PC-9 (cell line): ENCODE measurements at regions not wholly inside any gene's neighbourhood (a gene's known extent, or its start where the extent isn't known, plus 50 kb on each side); places are given as distances from the start of the nearest gene placed in this dataset.
"Not testable (repeated sequence)": the region's sequence is repeated elsewhere in the genome, so short reads cannot be mapped to it uniquely, and the experiment has no call there.

Experiments
- BruUV-seq: library from RNA; stranded (reverse); fragments of 400-500 nt; replicated peaks from 2 replicates; lab custom pipeline; 2021; lab: Mats Ljungman, UMichigan
- CTCF ChIA-PET: fragments of 300-600 bp; sonication (Branson Sonifier 250); formaldehyde crosslinking; loops from one replicate; lab custom pipeline; 2022; ENCODE audit warnings: antibody characterized with exemption; lab: Charles Lee
- POLR2A ChIA-PET: fragments of 300-600 bp; sonication (Branson Sonifier 250); formaldehyde crosslinking; loops from one replicate; lab custom pipeline; 2022; ENCODE audit warnings: antibody characterized with exemption; ENCODE audit not compliant: unreplicated experiment; lab: Charles Lee
- DNase-seq, 2 experiments: peaks; one replicate each; pipeline versions ENCODE4 v3.0.0 to v3.0.0-alpha.2; 2015 to 2022; ENCODE audit warnings: mixed read lengths in 1 of 2
- H2AFZ ChIP-seq: fragments of 200-600 bp; sonication (generic); 2 replicates; pipeline ENCODE4 v1.8.1; 2017; ENCODE audit warnings: antibody characterized with exemption
- H3F3A ChIP-seq: fragments of 200-600 bp; sonication (generic); 2 replicates; pipeline ENCODE4 v1.8.1; 2017; ENCODE audit warnings: antibody characterized with exemption, mild to moderate bottlenecking, low read depth; ENCODE audit not compliant: insufficient read depth
- H3K27ac ChIP-seq: fragments of 200-600 bp; sonication (generic); 2 replicates; pipeline ENCODE4 v1.6.1; 2016; ENCODE audit warnings: mixed run types
- H3K27me3 ChIP-seq: fragments of 200-600 bp; sonication (generic); 2 replicates; pipeline ENCODE4 v1.6.1; 2016; ENCODE audit warnings: low read depth, mixed run types; ENCODE audit not compliant: insufficient read depth
- H3K36me3 ChIP-seq: fragments of 200-600 bp; sonication (generic); 2 replicates; pipeline ENCODE4 v1.6.1; 2016; ENCODE audit warnings: low read depth, mixed run types
- H3K4me1 ChIP-seq: fragments of 200-600 bp; sonication (generic); replicated peaks from 2 replicates; pipeline ENCODE4 v1.6.1; 2016; ENCODE audit warnings: mixed run types; ENCODE audit not compliant: insufficient read depth
- H3K4me2 ChIP-seq: fragments of 200-600 bp; sonication (generic); 2 replicates; pipeline ENCODE4 v1.6.1; 2017; ENCODE audit warnings: mixed run types
- H3K4me3 ChIP-seq: fragments of 200-600 bp; sonication (generic); 2 replicates; pipeline ENCODE4 v1.6.1; 2016; ENCODE audit warnings: mixed run types
- H3K79me2 ChIP-seq: fragments of 200-600 bp; sonication (generic); 2 replicates; pipeline ENCODE4 v1.6.1; 2017; ENCODE audit warnings: low read depth, mixed run types
- H3K9me2 ChIP-seq: fragments of 200-600 bp; sonication (generic); 2 replicates; pipeline ENCODE4 v1.8.1; 2017; ENCODE audit warnings: mild to moderate bottlenecking; ENCODE audit not compliant: insufficient read depth
- H3K9me3 ChIP-seq: fragments of 200-600 bp; sonication (generic); 2 replicates; pipeline ENCODE4 v1.8.1; 2016; ENCODE audit warnings: low read depth; ENCODE audit not compliant: insufficient read depth
- H4K20me1 ChIP-seq: fragments of 200-600 bp; sonication (generic); 2 replicates; pipeline ENCODE4 v1.8.1; 2017; ENCODE audit not compliant: insufficient read depth
- CTCF ChIP-seq: fragments of 200-600 bp; sonication (generic); conservative IDR thresholded peaks from 2 replicates; pipeline ENCODE4 v1.6.1; 2017; ENCODE audit warnings: mixed run types, antibody characterized with exemption, mild to moderate bottlenecking, moderate library complexity
- EZH2 ChIP-seq: fragments of 200-600 bp; sonication (generic); IDR thresholded peaks from 2 replicates; pipeline ENCODE4 v1.8.0; 2017; ENCODE audit warnings: antibody characterized with exemption, low read depth
- intact Hi-C: fragments of 100-400 bp; cut with micrococcal nuclease; formaldehyde crosslinking; loops from one replicate; pipeline ENCODE4 v1.10.0; 2022; ENCODE audit not compliant: unreplicated experiment

- Histone ChIP-seq H4K20me1 (no peaks in the 10 kb centered on the region), H3K9me2 (no peaks in the 10 kb centered on the region), H3K36me3 (no peaks in the 10 kb centered on the region), H2AFZ (no peak overlapping the region), H3K27ac (no peak overlapping the region), H3K27me3 (peaks cover 8% of the 10 kb centered on the region), H3K9me3 (no peaks in the 10 kb centered on the region), H3K4me2 (no peak overlapping the region), H3K4me1 (no peaks in the 10 kb centered on the region), H3K79me2 (no peaks in the 10 kb centered on the region), H3F3A (no peaks in the 10 kb centered on the region), H3K4me3 (no peak overlapping the region)
- ChIA-PET POLR2A (no interaction called here), CTCF (no interaction called here)
- intact Hi-C loops = no loop called here
- no peak for DNase-seq
- BruUV-seq = no TSS peak
- no peak for TF ChIP-seq EZH2
Measured at GRCh38 chr10:121393522-121393921, 204.7 kb downstream of the FGFR2 start.

- H3K4me2 ChIP-seq, DNase-seq, H3K36me3 ChIP-seq, H2AFZ ChIP-seq, H3K27ac ChIP-seq, H3K9me2 ChIP-seq, H3K27me3 ChIP-seq, H3K4me3 ChIP-seq, H3K79me2 ChIP-seq, BruUV-seq, POLR2A ChIA-PET, H3F3A ChIP-seq, H3K4me1 ChIP-seq, H3K9me3 ChIP-seq, CTCF ChIA-PET, H4K20me1 ChIP-seq, intact Hi-C loops: not testable (repeated sequence)
Measured at GRCh38 chr10:121400507-121400906, 197.7 kb downstream of the FGFR2 start.

GRCh38 chr10:121403527-121403926 lies 194.7 kb downstream of the FGFR2 start:
- DNase-seq = no peak
- Histone ChIP-seq H3K4me3 (no peak overlapping the region), H4K20me1 (no peaks in the 10 kb centered on the region), H3K79me2 (no peaks in the 10 kb centered on the region), H3K27ac (no peak overlapping the region), H2AFZ (no peak overlapping the region), H3K9me2 (no peaks in the 10 kb centered on the region), H3K4me1 (no peaks in the 10 kb centered on the region), H3K36me3 (no peaks in the 10 kb centered on the region), H3K9me3 (no peaks in the 10 kb centered on the region), H3K4me2 (no peak overlapping the region), H3K27me3 (no peaks in the 10 kb centered on the region), H3F3A (no peaks in the 10 kb centered on the region)
- POLR2A ChIA-PET = no interaction called here
- no peak for TF ChIP-seq CTCF
- no peak for TF ChIP-seq EZH2
- no TSS peak for BruUV-seq
- intact Hi-C loops = no loop called here
- CTCF ChIA-PET = no interaction called here

- no peaks in the 10 kb centered on the region for H3K9me3 ChIP-seq
- intact Hi-C loops = no loop called here
- H3K27ac ChIP-seq = no peak overlapping the region
- H3K79me2 ChIP-seq = no peaks in the 10 kb centered on the region
- H3K4me3 ChIP-seq = no peak overlapping the region
- no peak for DNase-seq
- ChIA-PET POLR2A (no interaction called here), CTCF (no interaction called here)
- TF ChIP-seq CTCF (no peak), EZH2 (no peak)
- H3K27me3 ChIP-seq = no peaks in the 10 kb centered on the region
- no peaks in the 10 kb centered on the region for H3K9me2 ChIP-seq
- H2AFZ ChIP-seq = no peak overlapping the region
- H3F3A ChIP-seq = no peaks in the 10 kb centered on the region
- no peaks in the 10 kb centered on the region for H3K4me1 ChIP-seq
- H3K4me2 ChIP-seq = no peak overlapping the region
- BruUV-seq = no TSS peak
- no peaks in the 10 kb centered on the region for H3K36me3 ChIP-seq
- no peaks in the 10 kb centered on the region for H4K20me1 ChIP-seq
Measured at GRCh38 chr10:121404611-121405010, 193.6 kb downstream of the FGFR2 start.
